ENCODE measurements at regions not wholly inside any gene's neighbourhood (a gene's known extent, or its start where the extent isn't known, plus 50 kb on each side); places are given as distances from the start of the nearest gene placed in this dataset.

DNA sequence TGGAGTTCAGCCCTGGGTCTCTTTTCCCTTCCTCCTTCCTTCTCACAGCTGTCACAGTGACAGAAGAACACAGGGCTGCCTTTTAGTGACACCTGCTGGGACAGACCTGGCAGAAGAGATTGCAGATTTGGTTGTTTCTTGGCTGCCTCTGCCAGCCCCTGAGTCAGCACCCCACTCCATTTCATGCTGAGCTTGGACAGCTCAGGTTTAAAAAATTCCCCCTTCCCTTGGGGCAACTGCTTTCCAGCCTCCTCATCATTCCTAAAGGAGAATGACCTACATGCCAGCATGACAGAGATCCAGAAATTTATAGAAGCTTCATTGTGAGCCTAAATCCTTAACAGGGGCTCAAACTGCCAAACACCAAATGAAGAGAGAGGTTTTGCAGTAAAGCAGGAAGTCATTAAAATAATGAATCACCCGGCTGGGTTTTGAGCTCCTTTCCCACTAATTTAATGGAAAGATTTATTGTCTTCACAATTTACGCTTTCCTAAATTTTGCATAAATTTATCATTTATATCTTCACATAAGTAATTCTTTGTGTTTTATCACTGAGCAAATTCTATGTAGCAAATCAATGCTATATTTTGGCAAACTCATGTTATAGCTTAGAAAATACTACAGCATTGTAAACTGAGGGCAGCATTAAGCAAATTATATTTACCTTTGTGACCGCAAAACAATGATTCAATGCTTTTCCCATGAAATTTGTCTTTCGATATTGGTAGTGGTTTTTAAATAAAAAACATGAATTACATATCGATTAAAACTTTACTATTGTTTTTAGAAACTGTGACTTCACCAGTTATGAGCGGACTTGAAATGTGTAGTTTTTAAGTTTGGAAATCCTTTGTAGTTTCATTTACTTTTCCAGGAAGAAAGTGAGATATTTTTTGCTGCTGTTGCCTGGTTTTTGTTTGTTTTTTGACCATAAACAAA lies 399.5 kb upstream of the ANKRD30A start:
- peak in 3 of 6 donors; percentile 19 to 31 (median 24) for DNase-seq
- no peaks in the 10 kb centered on the region for H3K4me1 ChIP-seq
- H3K27me3 ChIP-seq: no peaks in the 10 kb centered on the region
- FAIRE-seq: no peak
- H3K9me3 ChIP-seq: no peaks in the 10 kb centered on the region
- intact Hi-C loops (cut with DNase I): no loop called here
- H3K27ac ChIP-seq: no peak overlapping the region
- WGBS, 2 donors: 56 to 67% methylated on average over 6 of the region's 6 CpGs
- peak in 3 of 4 donors; percentile 86 to 88 (median 87) for ATAC-seq
- H3K36me3 ChIP-seq: no peaks in the 10 kb centered on the region
- no peak overlapping the region for H3K4me3 ChIP-seq
- TF ChIP-seq, protein P1, sequence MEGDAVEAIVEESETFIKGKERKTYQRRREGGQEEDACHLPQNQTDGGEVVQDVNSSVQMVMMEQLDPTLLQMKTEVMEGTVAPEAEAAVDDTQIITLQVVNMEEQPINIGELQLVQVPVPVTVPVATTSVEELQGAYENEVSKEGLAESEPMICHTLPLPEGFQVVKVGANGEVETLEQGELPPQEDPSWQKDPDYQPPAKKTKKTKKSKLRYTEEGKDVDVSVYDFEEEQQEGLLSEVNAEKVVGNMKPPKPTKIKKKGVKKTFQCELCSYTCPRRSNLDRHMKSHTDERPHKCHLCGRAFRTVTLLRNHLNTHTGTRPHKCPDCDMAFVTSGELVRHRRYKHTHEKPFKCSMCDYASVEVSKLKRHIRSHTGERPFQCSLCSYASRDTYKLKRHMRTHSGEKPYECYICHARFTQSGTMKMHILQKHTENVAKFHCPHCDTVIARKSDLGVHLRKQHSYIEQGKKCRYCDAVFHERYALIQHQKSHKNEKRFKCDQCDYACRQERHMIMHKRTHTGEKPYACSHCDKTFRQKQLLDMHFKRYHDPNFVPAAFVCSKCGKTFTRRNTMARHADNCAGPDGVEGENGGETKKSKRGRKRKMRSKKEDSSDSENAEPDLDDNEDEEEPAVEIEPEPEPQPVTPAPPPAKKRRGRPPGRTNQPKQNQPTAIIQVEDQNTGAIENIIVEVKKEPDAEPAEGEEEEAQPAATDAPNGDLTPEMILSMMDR (IDR thresholded peaks at IDR 0.05): no peak

DNA sequence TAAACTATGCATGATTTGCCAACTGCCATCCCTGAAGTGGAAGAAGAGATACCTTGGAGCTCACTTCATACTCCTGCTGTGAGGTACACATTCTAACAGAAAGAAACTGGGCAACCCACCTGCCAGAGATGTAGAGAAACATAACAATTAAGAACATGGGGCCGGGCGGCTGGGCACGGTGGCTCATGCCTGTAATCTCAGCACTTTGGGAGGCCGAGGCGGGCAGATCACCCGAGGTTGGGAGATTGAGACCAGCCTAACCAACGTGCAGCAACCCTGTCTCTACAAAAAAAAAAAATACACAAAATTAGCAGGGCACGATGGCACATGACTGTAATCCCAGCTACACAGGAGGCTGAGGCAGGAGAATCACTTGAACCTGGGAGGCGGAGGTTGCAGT lies 402.6 kb upstream of the ANKRD30A start:
- DNase-seq (no peak), FAIRE-seq (no peak), ATAC-seq (no peak)
- H3K27ac ChIP-seq: no peak overlapping the region
- no peak overlapping the region for H3K4me3 ChIP-seq
- intact Hi-C loops (cut with DNase I): no loop called here
- H3K36me3 ChIP-seq: no peaks in the 10 kb centered on the region
- no peaks in the 10 kb centered on the region for H3K4me1 ChIP-seq
- no peaks in the 10 kb centered on the region for H3K27me3 ChIP-seq
- TF ChIP-seq, protein P1 (IDR thresholded peaks at IDR 0.05): no peak
- 78 to 89% methylated on average over 9 of the region's 9 CpGs for WGBS, 2 donors
- no peaks in the 10 kb centered on the region for H3K9me3 ChIP-seq

DNA sequence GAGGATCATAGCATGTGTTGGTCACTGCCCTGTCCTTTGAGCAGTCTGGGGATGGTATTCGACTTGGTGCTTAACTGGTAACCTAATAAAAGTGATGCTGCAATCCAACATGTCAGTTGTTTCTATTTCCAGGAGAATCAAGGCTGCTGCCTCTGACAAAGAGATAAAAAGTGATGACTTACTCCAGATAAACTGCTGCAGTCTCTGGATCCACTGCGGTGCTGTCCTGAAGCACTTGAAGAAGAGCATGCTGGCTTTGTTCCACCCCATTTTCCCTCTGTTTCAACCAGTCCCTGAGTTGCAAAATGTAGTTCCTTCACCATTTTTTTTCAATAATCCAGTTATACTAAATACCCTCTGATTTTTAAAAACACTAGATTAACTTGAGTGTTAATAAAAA lies 403.5 kb upstream of the ANKRD30A start:
- FAIRE-seq (no peak), ATAC-seq (no peak), DNase-seq (no peak)
- Histone ChIP-seq H3K27me3 (no peaks in the 10 kb centered on the region), H3K9me3 (no peaks in the 10 kb centered on the region), H3K4me1 (no peaks in the 10 kb centered on the region), H3K36me3 (no peaks in the 10 kb centered on the region), H3K4me3 (no peak overlapping the region), H3K27ac (no peak overlapping the region)
- intact Hi-C loops (cut with DNase I): no loop called here
- TF ChIP-seq, protein P1 (IDR thresholded peaks at IDR 0.05): no peak
- WGBS, 2 donors: 50 to 65% methylated on average over 2 of the region's 2 CpGs

DNA sequence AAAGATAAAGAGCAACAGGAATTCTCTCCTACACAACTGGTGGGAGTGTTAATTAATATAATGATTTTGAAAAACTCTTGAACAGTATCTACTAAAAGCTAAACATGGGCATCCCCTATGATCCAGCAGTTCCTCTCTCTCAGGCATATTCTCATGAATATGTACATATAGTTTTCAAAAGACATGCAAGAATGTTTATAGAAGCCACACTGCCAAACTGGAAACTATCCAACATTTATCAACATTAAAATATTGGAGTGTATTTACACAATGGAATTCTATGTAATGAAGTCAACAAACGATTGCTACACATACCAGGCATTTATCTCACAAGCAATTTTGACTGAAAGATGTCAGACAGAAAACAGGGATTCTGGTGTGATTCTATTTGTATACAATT lies 404.5 kb upstream of the ANKRD30A start:
- intact Hi-C loops (cut with DNase I): no loop called here
- no peaks in the 10 kb centered on the region for H3K4me1 ChIP-seq
- no peaks in the 10 kb centered on the region for H3K27me3 ChIP-seq
- DNase-seq (no peak), ATAC-seq (no peak), FAIRE-seq (no peak)
- H3K36me3 ChIP-seq: no peaks in the 10 kb centered on the region
- no peak overlapping the region for H3K27ac ChIP-seq
- WGBS, 2 donors: 4 to 7% methylated on average over 1 of the region's 1 CpG
- no peak overlapping the region for H3K4me3 ChIP-seq
- TF ChIP-seq, protein P1 (IDR thresholded peaks at IDR 0.05): no peak
- no peaks in the 10 kb centered on the region for H3K9me3 ChIP-seq

DNA sequence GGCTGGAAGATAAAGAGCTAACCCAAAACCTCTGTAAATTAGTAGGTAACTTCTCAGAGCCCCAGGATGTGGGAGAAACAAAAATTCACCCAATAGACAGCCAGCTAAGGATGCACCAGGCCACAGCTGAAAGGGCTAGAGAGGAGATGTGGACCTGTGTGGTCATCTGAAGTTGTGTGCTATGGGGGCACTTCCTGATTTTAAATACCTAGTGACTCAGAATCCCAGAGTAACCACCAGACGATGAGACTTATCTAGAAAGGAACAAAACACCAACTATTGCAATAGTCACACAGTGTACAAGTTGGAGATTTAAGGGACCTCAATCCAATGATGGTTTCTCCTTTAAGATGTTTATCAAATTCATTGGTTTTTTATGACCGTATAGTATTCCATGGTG lies 408.3 kb upstream of the ANKRD30A start:
- no peak for ATAC-seq
- no peaks in the 10 kb centered on the region for H3K9me3 ChIP-seq
- H3K4me3 ChIP-seq: no peak overlapping the region
- no peak for DNase-seq
- no peaks in the 10 kb centered on the region for H3K4me1 ChIP-seq
- H3K36me3 ChIP-seq: no peaks in the 10 kb centered on the region
- 71 to 83% methylated on average over 2 of the region's 2 CpGs for WGBS, 2 donors
- TF ChIP-seq, protein P1 (IDR thresholded peaks at IDR 0.05): no peak
- no peak for FAIRE-seq
- intact Hi-C loops (cut with DNase I): no loop called here
- no peak overlapping the region for H3K27ac ChIP-seq
- no peaks in the 10 kb centered on the region for H3K27me3 ChIP-seq
